Karpas-422 (cell line): ENCODE measurements at regions not wholly inside any gene's neighbourhood (a gene's known extent, or its start where the extent isn't known, plus 50 kb on each side); places are given as distances from the start of the nearest gene placed in this dataset.

Experiments
- DNase-seq: peaks from one replicate; pipeline ENCODE4 v3.0.0-alpha.2; 2015
- H2AFZ ChIP-seq: fragments of 200-600 bp; sonication (generic); 2 replicates; pipeline ENCODE4 v1.6.1; 2014; ENCODE audit warnings: antibody characterized with exemption, low read length, mixed read lengths
- H3K27ac ChIP-seq: fragments of 200-600 bp; sonication (generic); 2 replicates; pipeline ENCODE4 v1.5.1; 2014; ENCODE audit warnings: mild to moderate bottlenecking, low read length, moderate library complexity
- H3K27me3 ChIP-seq: fragments of 200-600 bp; sonication (generic); 2 replicates; pipeline ENCODE4 v1.6.1; 2014; ENCODE audit warnings: low read length, mixed read lengths
- H3K36me3 ChIP-seq: fragments of 200-600 bp; sonication (generic); 2 replicates; pipeline ENCODE4 v1.6.1; 2014; ENCODE audit warnings: low read length, mixed read lengths; ENCODE audit not compliant: insufficient read depth
- H3K4me1 ChIP-seq: fragments of 200-600 bp; sonication (generic); 2 replicates; pipeline ENCODE4 v1.6.1; 2014; ENCODE audit warnings: mild to moderate bottlenecking, low read length, mixed read lengths
- H3K4me2 ChIP-seq: fragments of 200-600 bp; sonication (generic); 2 replicates; pipeline ENCODE4 v1.6.1; 2014; ENCODE audit warnings: low read length, low read depth, mild to moderate bottlenecking; ENCODE audit not compliant: poor library complexity, severe bottlenecking
- H3K4me3 ChIP-seq: fragments of 200-600 bp; sonication (generic); 2 replicates; pipeline ENCODE4 v1.5.1; 2014; ENCODE audit warnings: mild to moderate bottlenecking, antibody characterized with exemption, low read length, mixed read lengths
- H3K79me2 ChIP-seq: fragments of 200-600 bp; sonication (generic); 2 replicates; pipeline ENCODE4 v1.6.1; 2014; ENCODE audit warnings: mild to moderate bottlenecking, low read length, mixed read lengths
- H3K9ac ChIP-seq: fragments of 200-600 bp; sonication (generic); 2 replicates; pipeline ENCODE4 v1.6.0; 2014; ENCODE audit warnings: low read length
- H3K9me2 ChIP-seq: fragments of 200-600 bp; sonication (generic), shearing (Covaris generic); replicated peaks from 2 replicates; pipeline ENCODE4 v1.6.0; 2014; ENCODE audit warnings: mild to moderate bottlenecking, low read length, moderate library complexity; ENCODE audit not compliant: insufficient read depth
- H3K9me3 ChIP-seq: fragments of 300-700, 200-600 bp; sonication (generic); 2 replicates; pipeline ENCODE4 v1.6.1; 2014; ENCODE audit warnings: low read length, mixed read lengths
- H4K20me1 ChIP-seq: fragments of 200-600 bp; sonication (generic); 2 replicates; pipeline ENCODE4 v1.6.1; 2014; ENCODE audit warnings: mild to moderate bottlenecking, antibody characterized with exemption, low read length, low read depth; ENCODE audit not compliant: insufficient read depth

DNA sequence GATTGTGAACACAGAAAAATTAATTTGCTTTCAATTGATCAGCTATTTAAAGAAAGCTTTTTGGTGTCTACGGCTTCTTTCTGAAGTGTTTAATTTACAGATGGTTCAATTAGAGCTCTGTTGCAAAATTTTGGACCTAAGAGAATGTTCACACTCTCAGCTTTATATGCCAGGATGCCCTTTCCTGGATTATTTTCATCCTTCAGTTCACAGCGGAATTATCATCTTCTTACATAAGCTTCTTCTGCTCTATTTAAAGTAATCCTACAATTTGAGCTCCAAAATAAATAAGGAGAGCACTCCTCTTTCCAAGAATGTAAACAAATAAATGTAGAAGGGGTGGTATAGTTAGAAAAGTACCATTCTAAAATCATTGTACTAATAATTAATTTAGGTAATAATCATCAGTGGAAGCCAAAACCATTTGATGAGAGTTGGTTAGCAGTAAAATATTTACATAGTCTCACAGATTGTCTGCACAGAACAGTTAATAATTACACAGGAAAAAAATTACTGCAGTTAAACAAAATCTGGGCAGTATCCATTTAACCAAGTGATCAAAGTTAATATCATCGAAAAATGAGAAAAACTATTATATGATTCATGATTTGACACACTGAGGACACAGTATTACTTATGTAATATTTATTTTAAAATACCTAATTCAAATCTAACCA, 298.0 kb upstream of the TMEM229A start:
- H3K27me3 ChIP-seq: no peaks in the 10 kb centered on the region
- no peaks in the 10 kb centered on the region for H3K9me3 ChIP-seq
- no peak overlapping the region for H2AFZ ChIP-seq
- no peaks in the 10 kb centered on the region for H3K9me2 ChIP-seq
- no peaks in the 10 kb centered on the region for H3K79me2 ChIP-seq
- H3K4me3 ChIP-seq: no peak overlapping the region
- no peaks in the 10 kb centered on the region for H4K20me1 ChIP-seq
- no peak overlapping the region for H3K4me2 ChIP-seq
- no peak overlapping the region for H3K9ac ChIP-seq
- no peak overlapping the region for H3K27ac ChIP-seq
- no peaks in the 10 kb centered on the region for H3K4me1 ChIP-seq
- no peak for DNase-seq
- no peaks in the 10 kb centered on the region for H3K36me3 ChIP-seq

DNA sequence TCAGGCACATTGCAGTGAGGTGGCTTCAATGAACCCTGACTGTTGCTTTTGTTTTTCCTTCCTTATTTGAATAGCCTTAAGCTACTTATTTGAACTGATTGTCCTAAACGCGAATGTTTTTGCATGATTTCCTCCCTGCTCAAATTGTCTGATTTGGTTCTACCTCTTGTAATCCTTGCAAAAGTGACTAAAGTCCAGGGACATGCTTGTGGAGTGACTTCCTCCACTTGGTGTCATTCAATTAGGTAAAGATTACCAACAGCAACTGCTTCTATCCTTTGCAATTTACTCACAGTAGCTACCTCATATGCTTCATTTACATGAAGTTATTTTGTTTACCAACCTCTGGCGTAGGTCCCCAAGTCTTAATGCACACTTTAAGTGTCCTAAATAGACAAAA, 295.9 kb upstream of the TMEM229A start:
- no peak overlapping the region for H3K4me3 ChIP-seq
- no peak overlapping the region for H3K27ac ChIP-seq
- H3K4me1 ChIP-seq: no peaks in the 10 kb centered on the region
- H4K20me1 ChIP-seq: no peaks in the 10 kb centered on the region
- H3K4me2 ChIP-seq: no peak overlapping the region
- H3K79me2 ChIP-seq: no peaks in the 10 kb centered on the region
- H3K9me2 ChIP-seq: no peaks in the 10 kb centered on the region
- H2AFZ ChIP-seq: no peak overlapping the region
- H3K27me3 ChIP-seq: no peaks in the 10 kb centered on the region
- DNase-seq: no peak
- H3K9me3 ChIP-seq: peaks cover 3% of the 10 kb centered on the region; the same call in 1 of the 2 replicates
- H3K36me3 ChIP-seq: no peaks in the 10 kb centered on the region
- no peak overlapping the region for H3K9ac ChIP-seq

DNA sequence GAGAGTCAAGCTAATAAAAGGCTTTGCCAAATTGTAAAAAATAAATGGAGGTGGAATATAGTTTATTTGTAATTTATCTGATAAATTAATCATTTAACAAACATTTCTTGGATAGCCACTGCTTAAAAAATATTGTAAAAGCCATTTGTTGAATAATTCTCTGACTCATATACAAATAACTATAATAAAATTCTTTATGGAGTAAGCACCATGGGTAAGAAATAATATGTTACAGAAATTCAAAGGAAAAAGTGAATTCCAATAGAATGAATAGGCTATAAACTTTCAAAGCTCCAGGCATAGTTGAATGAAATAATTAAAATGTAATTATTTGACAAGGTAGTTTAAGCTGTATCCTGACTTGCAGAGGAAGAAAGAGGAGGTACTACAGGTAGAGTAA, 291.4 kb upstream of the TMEM229A start:
- Histone ChIP-seq H3K4me2 (no peak overlapping the region), H3K27ac (no peak overlapping the region), H3K9ac (no peak overlapping the region), H3K27me3 (no peaks in the 10 kb centered on the region), H3K36me3 (no peaks in the 10 kb centered on the region), H2AFZ (no peak overlapping the region), H3K4me1 (no peaks in the 10 kb centered on the region), H3K9me2 (no peaks in the 10 kb centered on the region), H4K20me1 (no peaks in the 10 kb centered on the region), H3K79me2 (no peaks in the 10 kb centered on the region), H3K4me3 (no peak overlapping the region), H3K9me3 (peaks cover 3% of the 10 kb centered on the region; the same call in 1 of the 2 replicates)
- DNase-seq: no peak

DNA sequence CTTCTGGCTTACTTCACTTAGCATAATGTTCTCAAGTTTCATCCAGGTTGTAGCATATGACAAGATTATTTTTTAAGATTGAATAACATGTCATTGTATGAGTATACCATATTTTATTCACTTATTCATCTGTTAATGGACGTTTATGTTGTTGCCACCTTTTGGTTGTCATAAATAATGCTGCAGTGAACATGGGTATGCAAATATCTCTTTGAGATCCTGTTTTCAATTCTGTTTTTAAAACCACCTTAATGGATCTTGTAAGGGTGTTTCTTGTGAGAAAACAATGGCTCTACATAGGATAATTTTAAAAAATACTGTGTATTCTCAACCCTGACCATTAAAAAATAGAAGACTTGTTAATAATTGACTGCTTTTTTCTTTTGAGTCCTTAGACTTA, 290.7 kb upstream of the TMEM229A start:
- Histone ChIP-seq H3K27ac (no peak overlapping the region), H3K4me3 (no peak overlapping the region), H3K9ac (no peak overlapping the region), H3K9me2 (no peaks in the 10 kb centered on the region), H3K4me1 (no peaks in the 10 kb centered on the region), H3K4me2 (no peak overlapping the region), H3K27me3 (no peaks in the 10 kb centered on the region), H3K36me3 (no peaks in the 10 kb centered on the region), H2AFZ (no peak overlapping the region), H4K20me1 (no peaks in the 10 kb centered on the region), H3K9me3 (peaks cover 3% of the 10 kb centered on the region; the same call in 1 of the 2 replicates), H3K79me2 (no peaks in the 10 kb centered on the region)
- no peak for DNase-seq

DNA sequence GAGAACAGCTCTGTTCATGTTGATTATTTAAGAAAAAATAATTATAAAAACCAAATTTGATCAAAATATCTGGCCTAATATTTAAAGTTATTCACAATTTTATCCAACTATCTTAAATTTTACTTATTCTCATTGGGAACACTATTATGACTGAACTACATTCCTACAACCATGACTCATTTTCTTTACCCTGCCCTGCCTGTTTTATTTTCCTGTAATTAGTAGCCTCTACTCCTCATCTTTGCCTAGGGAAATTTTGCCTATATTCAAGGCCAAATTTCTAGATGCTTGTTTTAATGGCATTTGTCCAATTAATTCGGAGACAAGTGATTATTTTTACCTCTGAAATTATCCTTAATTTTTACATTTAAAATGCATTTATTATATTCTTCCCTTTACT, 289.7 kb upstream of the TMEM229A start:
- Histone ChIP-seq H3K79me2 (no peaks in the 10 kb centered on the region), H3K9me2 (no peaks in the 10 kb centered on the region), H3K9me3 (peaks cover 3% of the 10 kb centered on the region; the same call in 1 of the 2 replicates), H3K36me3 (no peaks in the 10 kb centered on the region), H2AFZ (no peak overlapping the region), H3K4me1 (no peaks in the 10 kb centered on the region), H3K27me3 (no peaks in the 10 kb centered on the region), H4K20me1 (no peaks in the 10 kb centered on the region), H3K4me3 (no peak overlapping the region), H3K27ac (no peak overlapping the region), H3K4me2 (no peak overlapping the region), H3K9ac (no peak overlapping the region)
- no peak for DNase-seq

DNA sequence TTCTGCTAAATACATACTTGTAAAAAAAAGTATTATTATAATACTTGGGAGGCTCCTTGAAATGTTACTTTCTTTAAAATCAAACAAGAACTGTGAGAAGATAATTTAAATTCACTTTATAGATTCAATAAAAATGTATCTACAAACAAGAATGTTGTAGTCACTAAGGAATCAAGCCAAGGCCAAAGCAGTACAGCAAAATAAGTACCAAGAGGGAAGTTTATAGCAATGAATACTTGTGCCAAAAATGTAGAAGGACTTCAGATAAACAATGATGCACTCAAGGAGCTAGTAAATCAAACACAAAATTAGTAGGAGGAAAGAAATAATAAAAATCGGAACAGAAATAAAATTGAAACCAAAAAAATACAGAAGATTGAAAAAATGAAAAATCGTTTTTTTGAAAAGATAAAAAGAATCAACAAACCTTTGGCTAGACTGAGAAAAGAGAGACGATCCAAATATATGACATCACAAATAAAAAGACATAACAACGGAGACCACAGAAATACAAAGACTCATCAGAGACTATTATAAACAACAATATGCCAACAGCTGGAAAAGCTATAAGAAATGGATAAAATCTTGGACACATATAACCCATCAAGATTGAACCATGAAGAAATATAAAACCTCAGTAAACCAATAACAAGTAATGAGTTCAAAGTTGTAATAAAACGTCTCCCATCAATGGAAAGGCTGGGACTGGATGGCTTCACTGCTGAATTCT, 286.0 kb upstream of the TMEM229A start:
- no peak overlapping the region for H3K4me3 ChIP-seq
- no peak overlapping the region for H3K27ac ChIP-seq
- H3K9me2 ChIP-seq: no peaks in the 10 kb centered on the region
- H3K4me2 ChIP-seq: no peak overlapping the region
- H3K9ac ChIP-seq: no peak overlapping the region
- no peaks in the 10 kb centered on the region for H3K79me2 ChIP-seq
- no peaks in the 10 kb centered on the region for H3K27me3 ChIP-seq
- H3K9me3 ChIP-seq: no peaks in the 10 kb centered on the region
- H2AFZ ChIP-seq: no peak overlapping the region
- no peaks in the 10 kb centered on the region for H4K20me1 ChIP-seq
- H3K4me1 ChIP-seq: no peaks in the 10 kb centered on the region
- H3K36me3 ChIP-seq: no peaks in the 10 kb centered on the region
- no peak for DNase-seq

DNA sequence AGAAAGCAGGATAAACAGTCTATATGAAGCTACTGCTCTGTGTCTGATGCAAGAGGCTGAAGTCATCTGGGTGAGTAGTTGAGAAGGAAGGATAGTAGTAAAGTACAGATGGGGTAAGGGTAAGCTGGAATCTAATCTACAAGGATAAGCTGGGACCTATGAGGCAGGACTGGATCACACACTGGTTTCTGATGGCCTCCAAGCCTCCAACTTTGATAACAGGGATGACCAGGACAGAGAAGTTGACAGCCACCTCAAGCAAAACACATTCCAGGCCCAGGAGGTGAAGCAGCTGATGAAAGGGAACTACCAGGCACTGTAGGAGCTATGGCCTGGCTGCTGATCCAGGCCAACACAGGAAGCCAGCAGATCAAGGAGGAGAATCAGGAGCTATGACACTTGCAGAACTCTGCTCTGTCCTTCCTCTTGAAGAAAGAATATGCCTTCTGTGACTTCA, 278.1 kb upstream of the TMEM229A start:
- no peaks in the 10 kb centered on the region for H3K36me3 ChIP-seq
- H3K4me2 ChIP-seq: no peak overlapping the region
- no peaks in the 10 kb centered on the region for H3K79me2 ChIP-seq
- H3K9me3 ChIP-seq: no peaks in the 10 kb centered on the region; the same call in 1 of the 2 replicates
- H3K4me3 ChIP-seq: no peak overlapping the region
- no peaks in the 10 kb centered on the region for H4K20me1 ChIP-seq
- H3K9ac ChIP-seq: no peak overlapping the region
- no peaks in the 10 kb centered on the region for H3K4me1 ChIP-seq
- H2AFZ ChIP-seq: no peak overlapping the region
- H3K27ac ChIP-seq: no peak overlapping the region
- DNase-seq: no peak
- 0 out of 2 replicates have a peak, but pooled peaks cover 3% of the 10 kb centered on the region for H3K9me2 ChIP-seq
- no peaks in the 10 kb centered on the region for H3K27me3 ChIP-seq

DNA sequence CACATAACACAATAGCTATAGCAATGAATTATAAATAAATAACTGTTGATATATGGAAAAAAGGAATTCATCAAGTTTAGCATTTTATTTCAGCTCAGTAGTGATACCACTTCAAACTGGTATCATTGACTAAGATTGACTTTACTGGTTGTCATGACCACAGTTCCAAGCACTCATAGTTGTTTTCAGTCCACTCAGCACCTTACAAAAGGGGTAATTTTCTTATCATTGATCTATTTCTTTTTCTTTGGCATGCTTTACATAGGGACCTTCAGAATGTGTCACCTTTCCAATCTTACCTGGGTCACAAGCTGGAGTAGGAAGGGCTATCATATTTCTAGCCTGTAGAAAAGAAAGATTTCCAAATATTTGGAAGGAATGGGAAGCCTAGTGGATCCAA, 275.5 kb upstream of the TMEM229A start:
- H3K4me2 ChIP-seq: no peak overlapping the region
- H3K9me2 ChIP-seq: 0 out of 2 replicates have a peak, but pooled peaks cover 3% of the 10 kb centered on the region
- no peak overlapping the region for H2AFZ ChIP-seq
- no peak overlapping the region for H3K27ac ChIP-seq
- H3K9ac ChIP-seq: no peak overlapping the region
- no peaks in the 10 kb centered on the region for H3K27me3 ChIP-seq
- no peaks in the 10 kb centered on the region for H4K20me1 ChIP-seq
- H3K79me2 ChIP-seq: no peaks in the 10 kb centered on the region
- H3K36me3 ChIP-seq: no peaks in the 10 kb centered on the region
- no peaks in the 10 kb centered on the region for H3K4me1 ChIP-seq
- peak; percentile 23 for DNase-seq
- H3K9me3 ChIP-seq: no peaks in the 10 kb centered on the region; the same call in 1 of the 2 replicates
- H3K4me3 ChIP-seq: no peak overlapping the region
